K562 (cell line): ENCODE measurements at regions not wholly inside any gene's neighbourhood (a gene's known extent, or its start where the extent isn't known, plus 50 kb on each side); places are given as distances from the start of the nearest gene placed in this dataset.

Experiments
- MAFF ChIP-seq: IDR thresholded peaks from 2 replicates; pipeline ENCODE4 v1.6.1; 2012; ENCODE audit warnings: low read length, improper control_type of control experiment
- ZNF197 ChIP-seq: fragments of 200-800 bp; sonication (Bioruptor generic); IDR thresholded peaks from 2 replicates; pipeline ENCODE4 v1.6.1; 2016; ENCODE audit warnings: low read depth, missing genetic modification characterization, missing compliant biosample characterization
- TF ChIP-seq, protein P1 (sequence below): fragments of 200-600 bp; sonication (generic); IDR thresholded peaks from one replicate; pipeline ENCODE4 v1.6.1; 2012; ENCODE audit warnings: mild to moderate bottlenecking, low read depth, low read length, inconsistent platforms

GRCh38 chr4:96525898-96526297 is 686.0 kb downstream of the PDHA2 start (continued):
- TF ChIP-seq, protein P1, sequence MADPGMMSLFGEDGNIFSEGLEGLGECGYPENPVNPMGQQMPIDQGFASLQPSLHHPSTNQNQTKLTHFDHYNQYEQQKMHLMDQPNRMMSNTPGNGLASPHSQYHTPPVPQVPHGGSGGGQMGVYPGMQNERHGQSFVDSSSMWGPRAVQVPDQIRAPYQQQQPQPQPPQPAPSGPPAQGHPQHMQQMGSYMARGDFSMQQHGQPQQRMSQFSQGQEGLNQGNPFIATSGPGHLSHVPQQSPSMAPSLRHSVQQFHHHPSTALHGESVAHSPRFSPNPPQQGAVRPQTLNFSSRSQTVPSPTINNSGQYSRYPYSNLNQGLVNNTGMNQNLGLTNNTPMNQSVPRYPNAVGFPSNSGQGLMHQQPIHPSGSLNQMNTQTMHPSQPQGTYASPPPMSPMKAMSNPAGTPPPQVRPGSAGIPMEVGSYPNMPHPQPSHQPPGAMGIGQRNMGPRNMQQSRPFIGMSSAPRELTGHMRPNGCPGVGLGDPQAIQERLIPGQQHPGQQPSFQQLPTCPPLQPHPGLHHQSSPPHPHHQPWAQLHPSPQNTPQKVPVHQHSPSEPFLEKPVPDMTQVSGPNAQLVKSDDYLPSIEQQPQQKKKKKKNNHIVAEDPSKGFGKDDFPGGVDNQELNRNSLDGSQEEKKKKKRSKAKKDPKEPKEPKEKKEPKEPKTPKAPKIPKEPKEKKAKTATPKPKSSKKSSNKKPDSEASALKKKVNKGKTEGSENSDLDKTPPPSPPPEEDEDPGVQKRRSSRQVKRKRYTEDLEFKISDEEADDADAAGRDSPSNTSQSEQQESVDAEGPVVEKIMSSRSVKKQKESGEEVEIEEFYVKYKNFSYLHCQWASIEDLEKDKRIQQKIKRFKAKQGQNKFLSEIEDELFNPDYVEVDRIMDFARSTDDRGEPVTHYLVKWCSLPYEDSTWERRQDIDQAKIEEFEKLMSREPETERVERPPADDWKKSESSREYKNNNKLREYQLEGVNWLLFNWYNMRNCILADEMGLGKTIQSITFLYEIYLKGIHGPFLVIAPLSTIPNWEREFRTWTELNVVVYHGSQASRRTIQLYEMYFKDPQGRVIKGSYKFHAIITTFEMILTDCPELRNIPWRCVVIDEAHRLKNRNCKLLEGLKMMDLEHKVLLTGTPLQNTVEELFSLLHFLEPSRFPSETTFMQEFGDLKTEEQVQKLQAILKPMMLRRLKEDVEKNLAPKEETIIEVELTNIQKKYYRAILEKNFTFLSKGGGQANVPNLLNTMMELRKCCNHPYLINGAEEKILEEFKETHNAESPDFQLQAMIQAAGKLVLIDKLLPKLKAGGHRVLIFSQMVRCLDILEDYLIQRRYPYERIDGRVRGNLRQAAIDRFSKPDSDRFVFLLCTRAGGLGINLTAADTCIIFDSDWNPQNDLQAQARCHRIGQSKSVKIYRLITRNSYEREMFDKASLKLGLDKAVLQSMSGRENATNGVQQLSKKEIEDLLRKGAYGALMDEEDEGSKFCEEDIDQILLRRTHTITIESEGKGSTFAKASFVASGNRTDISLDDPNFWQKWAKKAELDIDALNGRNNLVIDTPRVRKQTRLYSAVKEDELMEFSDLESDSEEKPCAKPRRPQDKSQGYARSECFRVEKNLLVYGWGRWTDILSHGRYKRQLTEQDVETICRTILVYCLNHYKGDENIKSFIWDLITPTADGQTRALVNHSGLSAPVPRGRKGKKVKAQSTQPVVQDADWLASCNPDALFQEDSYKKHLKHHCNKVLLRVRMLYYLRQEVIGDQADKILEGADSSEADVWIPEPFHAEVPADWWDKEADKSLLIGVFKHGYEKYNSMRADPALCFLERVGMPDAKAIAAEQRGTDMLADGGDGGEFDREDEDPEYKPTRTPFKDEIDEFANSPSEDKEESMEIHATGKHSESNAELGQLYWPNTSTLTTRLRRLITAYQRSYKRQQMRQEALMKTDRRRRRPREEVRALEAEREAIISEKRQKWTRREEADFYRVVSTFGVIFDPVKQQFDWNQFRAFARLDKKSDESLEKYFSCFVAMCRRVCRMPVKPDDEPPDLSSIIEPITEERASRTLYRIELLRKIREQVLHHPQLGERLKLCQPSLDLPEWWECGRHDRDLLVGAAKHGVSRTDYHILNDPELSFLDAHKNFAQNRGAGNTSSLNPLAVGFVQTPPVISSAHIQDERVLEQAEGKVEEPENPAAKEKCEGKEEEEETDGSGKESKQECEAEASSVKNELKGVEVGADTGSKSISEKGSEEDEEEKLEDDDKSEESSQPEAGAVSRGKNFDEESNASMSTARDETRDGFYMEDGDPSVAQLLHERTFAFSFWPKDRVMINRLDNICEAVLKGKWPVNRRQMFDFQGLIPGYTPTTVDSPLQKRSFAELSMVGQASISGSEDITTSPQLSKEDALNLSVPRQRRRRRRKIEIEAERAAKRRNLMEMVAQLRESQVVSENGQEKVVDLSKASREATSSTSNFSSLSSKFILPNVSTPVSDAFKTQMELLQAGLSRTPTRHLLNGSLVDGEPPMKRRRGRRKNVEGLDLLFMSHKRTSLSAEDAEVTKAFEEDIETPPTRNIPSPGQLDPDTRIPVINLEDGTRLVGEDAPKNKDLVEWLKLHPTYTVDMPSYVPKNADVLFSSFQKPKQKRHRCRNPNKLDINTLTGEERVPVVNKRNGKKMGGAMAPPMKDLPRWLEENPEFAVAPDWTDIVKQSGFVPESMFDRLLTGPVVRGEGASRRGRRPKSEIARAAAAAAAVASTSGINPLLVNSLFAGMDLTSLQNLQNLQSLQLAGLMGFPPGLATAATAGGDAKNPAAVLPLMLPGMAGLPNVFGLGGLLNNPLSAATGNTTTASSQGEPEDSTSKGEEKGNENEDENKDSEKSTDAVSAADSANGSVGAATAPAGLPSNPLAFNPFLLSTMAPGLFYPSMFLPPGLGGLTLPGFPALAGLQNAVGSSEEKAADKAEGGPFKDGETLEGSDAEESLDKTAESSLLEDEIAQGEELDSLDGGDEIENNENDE = no peak
- TF ChIP-seq MAFF (no peak), ZNF197 (CRISPR knock-in tag) (no peak)
